ENCODE measurements at regions not wholly inside any gene's neighbourhood (a gene's known extent, or its start where the extent isn't known, plus 50 kb on each side); places are given as distances from the start of the nearest gene placed in this dataset.
"Not testable (repeated sequence)": the region's sequence is repeated elsewhere in the genome, so short reads cannot be mapped to it uniquely, and the experiment has no call there.

GRCh38 chr5:90338712-90339372, 70.7 kb downstream of the CETN3 start:
- FAIRE-seq: peak; percentile 85

GRCh38 chr5:90337449-90338052, 72.0 kb downstream of the CETN3 start:
- FAIRE-seq: no peak
- TF ChIP-seq POLR2A (IDR thresholded peaks at IDR 0.05; ENCODE audit: low read depth, low read length) (no peak), TAF1 (IDR thresholded peaks at IDR 0.05; ENCODE audit: borderline replicate concordance, low read depth, low read length) (no peak), POLR2AphosphoS5 (IDR thresholded peaks at IDR 0.05; ENCODE audit: low read depth, low read length) (no peak)
- no peak for DNase-seq (ENCODE audit: insufficient read length)

More at GRCh38 chr5:90338712-90339372, 70.7 kb downstream of the CETN3 start:
- DNase-seq (ENCODE audit: insufficient read length): no peak
- TF ChIP-seq POLR2AphosphoS5 (IDR thresholded peaks at IDR 0.05; ENCODE audit: low read depth, low read length) (no peak), TAF1 (IDR thresholded peaks at IDR 0.05; ENCODE audit: borderline replicate concordance, low read depth, low read length) (no peak)

- TF ChIP-seq POLR2A (IDR thresholded peaks at IDR 0.05; ENCODE audit: low read depth, low read length) (no peak), POLR2AphosphoS5 (IDR thresholded peaks at IDR 0.05; ENCODE audit: low read depth, low read length) (no peak), TAF1 (IDR thresholded peaks at IDR 0.05; ENCODE audit: borderline replicate concordance, low read depth, low read length) (no peak)
- FAIRE-seq: no peak
- no peak for DNase-seq (ENCODE audit: insufficient read length)
Observed at GRCh38 chr5:90336752-90337151, 72.8 kb downstream of the CETN3 start.

- FAIRE-seq: no peak
Observed at GRCh38 chr5:90334741-90335140, 74.8 kb downstream of the CETN3 start.

GRCh38 chr5:90329911-90330310, 79.6 kb downstream of the CETN3 start:
- no peak for DNase-seq (ENCODE audit: insufficient read length)
- TF ChIP-seq TAF1 (IDR thresholded peaks at IDR 0.05; ENCODE audit: borderline replicate concordance, low read depth, low read length): no peak
- no peak for TF ChIP-seq POLR2A (IDR thresholded peaks at IDR 0.05; ENCODE audit: low read depth, low read length)
- no peak for TF ChIP-seq POLR2AphosphoS5 (IDR thresholded peaks at IDR 0.05; ENCODE audit: low read depth, low read length)
- no peak for FAIRE-seq

More at GRCh38 chr5:90334741-90335140, 74.8 kb downstream of the CETN3 start:
- TF ChIP-seq TAF1 (IDR thresholded peaks at IDR 0.05; ENCODE audit: borderline replicate concordance, low read depth, low read length): no peak
- TF ChIP-seq POLR2A (IDR thresholded peaks at IDR 0.05; ENCODE audit: low read depth, low read length): no peak
- TF ChIP-seq POLR2AphosphoS5 (IDR thresholded peaks at IDR 0.05; ENCODE audit: low read depth, low read length): no peak
- DNase-seq (ENCODE audit: insufficient read length): no peak

- DNase-seq (ENCODE audit: insufficient read length) (no peak), FAIRE-seq (no peak)
- no peak for TF ChIP-seq POLR2A (IDR thresholded peaks at IDR 0.05; ENCODE audit: low read depth, low read length)
- no peak for TF ChIP-seq TAF1 (IDR thresholded peaks at IDR 0.05; ENCODE audit: borderline replicate concordance, low read depth, low read length)
- no peak for TF ChIP-seq POLR2AphosphoS5 (IDR thresholded peaks at IDR 0.05; ENCODE audit: low read depth, low read length)
Observed at GRCh38 chr5:90326995-90327394, 82.6 kb downstream of the CETN3 start.

GRCh38 chr5:90325093-90325492, 84.5 kb downstream of the CETN3 start:
- FAIRE-seq (no peak), DNase-seq (ENCODE audit: insufficient read length) (no peak)
- TF ChIP-seq POLR2A (IDR thresholded peaks at IDR 0.05; ENCODE audit: low read depth, low read length) (no peak), POLR2AphosphoS5 (IDR thresholded peaks at IDR 0.05; ENCODE audit: low read depth, low read length) (no peak)

GRCh38 chr5:90320348-90320747, 89.2 kb downstream of the CETN3 start:
- FAIRE-seq; DNase-seq (ENCODE audit: insufficient read length): not testable (repeated sequence)

GRCh38 chr5:90312027-90312426, 97.5 kb downstream of the CETN3 start:
- TF ChIP-seq POLR2AphosphoS5 (IDR thresholded peaks at IDR 0.05; ENCODE audit: low read depth, low read length): no peak
- no peak for TF ChIP-seq POLR2A (IDR thresholded peaks at IDR 0.05; ENCODE audit: low read depth, low read length)
- TF ChIP-seq TAF1 (IDR thresholded peaks at IDR 0.05; ENCODE audit: borderline replicate concordance, low read depth, low read length): no peak
- no peak for FAIRE-seq
- no peak for DNase-seq (ENCODE audit: insufficient read length)

GRCh38 chr5:90311401-90311800, 98.2 kb downstream of the CETN3 start:
- no peak for DNase-seq (ENCODE audit: insufficient read length)
- TF ChIP-seq TAF1 (IDR thresholded peaks at IDR 0.05; ENCODE audit: borderline replicate concordance, low read depth, low read length) (no peak), POLR2AphosphoS5 (IDR thresholded peaks at IDR 0.05; ENCODE audit: low read depth, low read length) (no peak), POLR2A (IDR thresholded peaks at IDR 0.05; ENCODE audit: low read depth, low read length) (no peak)
- FAIRE-seq: no peak

GRCh38 chr5:90308787-90309585, 100.6 kb downstream of the CETN3 start:
- FAIRE-seq (no peak), DNase-seq (ENCODE audit: insufficient read length) (no peak)
- TF ChIP-seq POLR2A (IDR thresholded peaks at IDR 0.05; ENCODE audit: low read depth, low read length) (no peak), POLR2AphosphoS5 (IDR thresholded peaks at IDR 0.05; ENCODE audit: low read depth, low read length) (no peak), TAF1 (IDR thresholded peaks at IDR 0.05; ENCODE audit: borderline replicate concordance, low read depth, low read length) (no peak)

GRCh38 chr5:90307782-90308181, 101.8 kb downstream of the CETN3 start:
- TF ChIP-seq TAF1 (IDR thresholded peaks at IDR 0.05; ENCODE audit: borderline replicate concordance, low read depth, low read length) (no peak), POLR2AphosphoS5 (IDR thresholded peaks at IDR 0.05; ENCODE audit: low read depth, low read length) (no peak), POLR2A (IDR thresholded peaks at IDR 0.05; ENCODE audit: low read depth, low read length) (no peak)
- FAIRE-seq (no peak), DNase-seq (ENCODE audit: insufficient read length) (no peak)

All from GM12892 (cell line).